ENCODE measurements at regions not wholly inside any gene's neighbourhood (a gene's known extent, or its start where the extent isn't known, plus 50 kb on each side); places are given as distances from the start of the nearest gene placed in this dataset.
"Not testable (repeated sequence)": the region's sequence is repeated elsewhere in the genome, so short reads cannot be mapped to it uniquely, and the experiment has no call there.

DNA sequence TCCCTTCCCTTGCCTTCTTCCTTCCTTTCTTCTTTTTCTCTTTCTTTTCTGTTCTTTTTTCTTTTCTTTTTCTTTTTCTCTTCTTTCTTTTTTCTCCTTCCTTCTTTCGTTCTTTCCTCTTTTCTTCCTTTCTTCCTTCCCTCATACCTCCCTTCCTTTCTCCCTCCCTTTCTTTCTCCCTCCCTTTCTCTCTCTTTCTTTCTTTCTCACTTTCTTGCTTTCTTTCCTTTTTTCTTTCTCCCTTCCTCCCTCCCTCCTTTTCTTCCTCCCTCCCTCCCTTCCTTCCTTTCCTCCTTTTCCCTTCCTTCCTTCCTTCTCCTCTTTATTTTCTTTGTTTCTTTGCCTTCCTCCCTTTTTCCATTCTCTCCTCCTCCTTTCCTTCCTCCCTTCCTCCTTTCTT is 96.3 kb downstream of the POM121L12 start:
- Histone ChIP-seq H3K4me3 (replicated peaks; ENCODE audit: insufficient read depth, low read length) (no peak overlapping the region), H3K27ac (replicated peaks) (no peak overlapping the region), H3K27me3 (ENCODE audit: insufficient read depth, poor library complexity, severe bottlenecking) (no peaks in the 10 kb centered on the region)
- TF ChIP-seq GABPA (IDR thresholded peaks at IDR 0.05; ENCODE audit: low read depth) (no peak), POLR2AphosphoS5 (IDR thresholded peaks at IDR 0.05; ENCODE audit: low read depth) (no peak), CTCF (IDR thresholded peaks at IDR 0.05; ENCODE audit: insufficient read depth, low read length) (no peak), REST (IDR thresholded peaks at IDR 0.05; ENCODE audit: insufficient replicate concordance, low read depth) (no peak), SPI1 (IDR thresholded peaks at IDR 0.05; ENCODE audit: borderline replicate concordance, low read depth) (no peak)
- DNase-seq (ENCODE audit: low read depth in 1 of 2, low spot score in 1 of 2): no peak

DNA sequence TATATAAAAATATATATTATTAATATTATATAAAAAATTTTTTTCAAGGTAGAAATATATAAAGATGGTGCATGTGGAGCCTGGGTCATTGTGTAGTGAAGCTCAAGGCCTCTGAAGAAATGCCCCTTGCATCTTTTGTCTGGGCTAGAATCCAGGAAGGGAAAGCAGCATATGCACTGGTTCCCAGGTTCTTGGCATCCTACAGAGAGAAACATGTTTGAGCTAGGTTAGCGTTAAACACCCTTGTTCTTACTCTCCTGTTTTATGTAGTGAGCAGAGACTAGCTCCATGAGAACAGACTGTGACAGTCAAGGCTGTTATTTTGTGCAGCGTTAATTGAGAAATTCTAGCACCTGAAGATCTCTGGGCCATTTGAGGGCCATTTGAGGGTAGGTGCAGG is 116.1 kb downstream of the POM121L12 start:
- DNase-seq (ENCODE audit: low read depth in 1 of 2, low spot score in 1 of 2): no peak
- TF ChIP-seq REST (IDR thresholded peaks at IDR 0.05; ENCODE audit: insufficient replicate concordance, low read depth) (no peak), POLR2AphosphoS5 (IDR thresholded peaks at IDR 0.05; ENCODE audit: low read depth) (no peak), SPI1 (IDR thresholded peaks at IDR 0.05; ENCODE audit: borderline replicate concordance, low read depth) (no peak), CTCF (IDR thresholded peaks at IDR 0.05; ENCODE audit: insufficient read depth, low read length) (no peak), GABPA (IDR thresholded peaks at IDR 0.05; ENCODE audit: low read depth) (no peak)
- no peak overlapping the region for H3K27ac ChIP-seq (replicated peaks)
- no peaks in the 10 kb centered on the region for H3K27me3 ChIP-seq (ENCODE audit: insufficient read depth, poor library complexity, severe bottlenecking)
- H3K4me3 ChIP-seq (replicated peaks; ENCODE audit: insufficient read depth, low read length): no peak overlapping the region

GRCh38 chr7:53187184-53187583 is 151.8 kb downstream of the POM121L12 start:
- H3K27ac ChIP-seq (replicated peaks); H3K4me3 ChIP-seq (replicated peaks; ENCODE audit: insufficient read depth, low read length); H3K27me3 ChIP-seq (ENCODE audit: insufficient read depth, poor library complexity, severe bottlenecking); DNase-seq (ENCODE audit: low read depth in 1 of 2, low spot score in 1 of 2): not testable (repeated sequence)

- no peak overlapping the region for H3K4me3 ChIP-seq (replicated peaks; ENCODE audit: insufficient read depth, low read length)
These were observed 155.8 kb downstream of the POM121L12 start for GRCh38 chr7:53191191-53191695.

More at GRCh38 chr7:53191191-53191695, 155.8 kb downstream of the POM121L12 start:
- Histone ChIP-seq H3K27me3 (ENCODE audit: insufficient read depth, poor library complexity, severe bottlenecking) (no peaks in the 10 kb centered on the region), H3K27ac (replicated peaks) (no peak overlapping the region)
- DNase-seq (ENCODE audit: low read depth in 1 of 2, low spot score in 1 of 2): no peak
- no peak for TF ChIP-seq SPI1 (IDR thresholded peaks at IDR 0.05; ENCODE audit: borderline replicate concordance, low read depth)
- no peak for TF ChIP-seq CTCF (IDR thresholded peaks at IDR 0.05; ENCODE audit: insufficient read depth, low read length)
- TF ChIP-seq GABPA (IDR thresholded peaks at IDR 0.05; ENCODE audit: low read depth): no peak
- no peak for TF ChIP-seq POLR2AphosphoS5 (IDR thresholded peaks at IDR 0.05; ENCODE audit: low read depth)
- TF ChIP-seq REST (IDR thresholded peaks at IDR 0.05; ENCODE audit: insufficient replicate concordance, low read depth): no peak

All from HL-60 (cell line).